ENCODE measurements at regions not wholly inside any gene's neighbourhood (a gene's known extent, or its start where the extent isn't known, plus 50 kb on each side); places are given as distances from the start of the nearest gene placed in this dataset.
A peak's percentile ranks its signal among the peaks of the same experiment; 100 is the strongest.
"Not testable (repeated sequence)": the region's sequence is repeated elsewhere in the genome, so short reads cannot be mapped to it uniquely, and the experiment has no call there.

DNA sequence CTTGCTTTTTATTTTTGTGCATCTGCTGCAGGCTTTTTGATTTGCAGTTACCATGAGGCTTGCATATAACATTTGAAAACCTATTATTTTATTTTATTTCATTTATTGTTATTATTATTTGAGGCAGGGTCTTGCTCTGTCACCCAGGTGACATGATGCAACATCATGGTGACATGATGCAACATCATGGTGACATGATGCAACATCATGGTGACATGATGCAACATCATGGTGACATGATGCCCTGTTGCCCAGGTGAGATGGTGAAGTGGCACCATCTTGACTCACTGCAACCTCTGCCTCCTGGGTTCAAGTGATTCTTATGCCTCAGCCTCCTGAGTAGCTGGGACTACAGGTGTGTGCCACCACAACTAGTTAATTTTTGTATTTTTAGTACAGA, 244.5 kb upstream of the CTBP2 start:
- not testable (repeated sequence) for DNase-seq (ENCODE audit: low read depth in 2 of 2)

DNA sequence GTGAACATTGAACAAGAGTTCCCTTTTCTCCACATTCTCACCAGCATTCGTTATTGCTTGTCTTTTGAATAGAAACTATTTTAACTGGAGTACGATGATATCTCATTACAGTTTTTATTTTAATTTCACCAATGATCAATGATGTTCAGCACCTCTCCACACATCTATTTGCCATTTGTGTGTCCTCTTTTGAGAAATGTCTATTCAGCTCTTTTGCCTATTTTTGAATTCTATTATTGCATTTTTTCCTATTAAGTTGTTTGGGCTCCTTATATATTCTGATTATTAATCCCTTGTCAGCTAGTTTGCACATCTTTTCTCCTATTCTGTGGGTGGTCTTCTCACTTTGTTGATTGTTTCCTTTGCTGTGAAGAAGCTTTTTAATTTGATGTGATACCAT, 241.1 kb upstream of the CTBP2 start:
- no peak for DNase-seq (ENCODE audit: low read depth in 2 of 2)

DNA sequence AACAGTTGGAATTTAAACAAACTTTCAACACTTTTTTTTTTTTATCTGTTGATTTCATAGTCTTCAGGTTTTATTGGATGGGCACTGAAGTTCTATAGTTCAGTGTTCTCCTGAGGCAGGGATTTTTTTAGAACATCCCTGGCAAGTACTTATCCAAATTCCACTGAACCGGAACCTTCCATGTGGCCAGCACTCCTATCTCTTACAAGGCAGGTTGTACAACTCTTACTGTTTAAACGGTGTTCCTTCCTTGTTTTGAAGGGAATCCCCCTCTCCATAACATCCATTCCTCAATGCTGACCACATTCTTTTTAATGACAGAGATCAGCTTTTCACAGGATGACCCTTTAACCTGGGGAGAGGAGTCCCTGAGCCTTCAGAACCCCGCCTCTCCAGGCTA, 238.9 kb upstream of the CTBP2 start:
- DNase-seq (ENCODE audit: low read depth in 2 of 2), result no peak

DNA sequence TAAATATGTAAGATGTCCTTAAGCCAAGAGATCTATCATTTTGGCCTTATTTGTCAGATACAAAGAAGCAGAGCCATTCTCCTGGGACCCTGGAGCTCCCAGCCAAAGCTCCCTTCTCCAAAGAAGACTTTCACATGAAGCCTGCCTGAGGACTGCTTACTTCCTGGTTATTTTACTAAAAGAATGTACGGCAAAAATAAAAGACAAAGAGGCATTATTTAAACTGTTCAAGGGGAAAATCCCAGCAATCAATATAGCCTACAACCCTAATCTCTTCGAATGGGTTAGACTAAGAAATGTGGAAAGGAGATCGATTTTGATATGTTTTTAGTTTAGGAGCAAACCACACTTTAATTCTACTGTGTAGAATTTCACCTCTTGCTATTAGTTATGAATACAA, 237.9 kb upstream of the CTBP2 start:
- DNase-seq (ENCODE audit: low read depth in 2 of 2), result no peak

DNA sequence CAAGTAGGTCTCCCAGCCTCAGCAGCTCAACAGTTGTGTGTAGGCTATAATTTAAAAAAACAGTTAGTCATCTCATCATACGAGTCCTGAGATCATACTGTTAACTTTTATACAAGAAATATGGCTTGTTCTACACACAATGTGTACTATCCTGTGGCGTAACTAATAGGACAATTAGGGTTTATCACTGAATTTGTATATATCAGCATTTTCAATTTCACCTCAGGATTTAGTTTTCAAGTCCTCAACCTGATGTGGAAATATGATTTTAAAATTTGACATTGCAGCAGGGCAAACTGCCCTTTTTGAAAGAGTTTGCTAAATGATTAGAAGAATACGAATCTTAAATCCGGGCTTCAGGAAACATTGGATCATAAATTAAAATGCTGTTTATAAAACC, 237.2 kb upstream of the CTBP2 start:
- DNase-seq (ENCODE audit: low read depth in 2 of 2), result no peak

DNA sequence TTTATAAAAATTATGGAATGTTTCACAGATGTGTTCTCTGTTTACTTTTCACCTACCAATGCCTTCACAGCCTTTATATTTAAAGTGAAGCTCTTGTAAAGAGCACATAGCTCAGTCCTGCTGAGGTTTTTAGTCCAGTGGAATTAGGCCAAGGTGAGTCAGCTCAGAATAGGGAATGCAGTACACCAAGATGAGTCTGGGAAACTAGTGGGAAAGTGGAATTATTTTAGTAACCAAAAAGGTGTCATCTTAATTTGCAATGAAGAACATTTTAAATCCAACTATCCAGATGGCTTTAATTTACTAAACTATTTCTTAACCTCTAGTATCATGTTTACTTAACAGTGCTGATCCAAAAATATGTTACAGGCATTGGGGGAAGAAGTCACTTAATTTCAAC, 236.3 kb upstream of the CTBP2 start:
- DNase-seq (ENCODE audit: low read depth in 2 of 2), result no peak

DNA sequence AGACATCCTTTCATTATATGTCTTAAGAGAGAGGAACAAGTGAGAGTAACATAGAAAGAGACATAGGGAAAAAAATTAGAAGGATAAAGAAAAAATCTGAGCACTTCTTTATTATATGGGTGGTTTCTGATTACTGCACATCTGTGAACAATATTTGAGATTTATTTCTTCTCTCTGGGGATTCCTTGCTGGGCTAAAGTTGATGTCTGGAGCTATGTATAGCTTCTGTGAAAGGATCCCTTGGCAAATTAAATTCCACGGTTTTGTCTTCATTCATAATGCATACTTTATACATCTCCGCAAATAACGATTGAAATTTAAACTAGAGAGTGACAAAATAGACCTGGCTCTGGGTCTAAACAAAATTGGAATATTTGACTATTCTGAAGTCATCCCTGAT, 232.2 kb upstream of the CTBP2 start:
- no peak for DNase-seq (ENCODE audit: low read depth in 2 of 2)

DNA sequence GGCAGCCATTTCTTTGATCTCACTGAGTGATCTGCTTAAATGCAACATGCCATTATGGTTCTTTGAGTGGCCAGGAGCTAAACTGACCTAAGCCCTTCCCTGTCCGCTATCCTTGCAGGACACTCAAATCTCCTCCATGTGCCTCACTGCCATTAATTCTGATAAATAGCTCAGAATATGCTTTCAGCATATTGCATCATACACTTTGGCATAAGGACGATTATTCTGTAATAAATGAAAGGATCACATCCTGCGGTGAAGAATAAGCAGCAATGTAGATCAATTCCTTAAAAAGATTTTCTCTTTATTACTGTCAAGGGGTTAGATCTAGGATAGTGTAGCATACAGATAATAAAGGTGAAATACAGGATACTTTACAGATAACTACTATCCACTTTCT, 231.8 kb upstream of the CTBP2 start:
- no peak for DNase-seq (ENCODE audit: low read depth in 2 of 2)

DNA sequence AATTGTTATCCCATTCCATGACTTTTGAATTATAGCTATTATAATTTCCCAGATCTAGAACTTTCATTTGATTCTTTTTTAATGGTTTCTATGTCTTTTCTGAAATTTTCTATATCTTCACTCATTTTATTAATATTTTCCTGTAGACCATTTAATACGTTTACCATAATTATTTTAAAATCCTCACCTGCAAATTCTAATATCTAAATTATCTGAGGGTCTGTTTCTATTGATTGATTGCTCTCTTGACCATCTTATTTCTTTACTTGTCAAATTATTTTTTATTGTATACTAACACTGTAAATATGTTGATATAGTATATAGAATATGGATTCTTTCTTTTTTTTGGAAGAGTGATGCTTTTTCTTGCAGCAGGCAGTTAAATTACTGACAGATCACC, 229.3 kb upstream of the CTBP2 start:
- DNase-seq (ENCODE audit: low read depth in 2 of 2), result no peak

DNA sequence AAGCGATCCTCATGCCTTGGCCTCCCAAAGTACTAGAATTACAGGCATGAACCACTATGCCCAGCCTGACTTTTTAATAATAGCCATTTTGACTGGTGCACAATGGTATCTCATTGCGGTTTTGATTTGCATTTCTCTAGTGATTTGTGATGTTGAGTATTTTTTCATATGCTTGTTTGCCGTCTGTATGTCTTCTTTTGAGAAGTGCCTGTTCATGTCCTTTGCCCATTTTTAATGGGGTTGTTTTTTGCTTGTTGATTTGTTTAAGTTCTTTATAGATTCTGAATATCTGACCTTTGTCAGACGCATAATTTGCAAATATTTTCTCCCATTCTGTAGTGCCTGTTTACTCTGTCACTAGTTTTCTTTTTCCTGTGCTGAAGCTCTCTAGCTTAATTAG, 219.2 kb upstream of the CTBP2 start:
- no peak for DNase-seq (ENCODE audit: low read depth in 2 of 2)

DNA sequence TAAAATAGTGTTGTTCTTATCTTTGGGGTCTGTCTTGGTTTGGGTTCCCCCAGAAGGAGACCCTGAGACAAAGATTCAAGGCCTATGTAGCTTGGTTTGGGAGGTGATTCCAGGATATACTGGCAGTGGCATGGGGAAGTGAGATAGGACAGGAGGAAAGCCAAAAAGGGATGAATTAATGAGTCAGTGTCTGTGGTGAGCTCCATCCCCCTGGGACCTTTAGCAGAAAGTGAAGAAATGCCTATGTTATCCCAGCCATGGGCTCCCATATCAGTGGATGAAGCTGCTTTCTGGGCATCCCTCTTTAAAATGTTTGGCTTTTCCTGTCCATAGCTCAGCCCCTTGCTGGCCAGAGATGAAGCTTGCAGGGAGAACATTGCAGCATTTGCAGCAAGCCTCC, 217.0 kb upstream of the CTBP2 start:
- no peak for DNase-seq (ENCODE audit: low read depth in 2 of 2)

DNA sequence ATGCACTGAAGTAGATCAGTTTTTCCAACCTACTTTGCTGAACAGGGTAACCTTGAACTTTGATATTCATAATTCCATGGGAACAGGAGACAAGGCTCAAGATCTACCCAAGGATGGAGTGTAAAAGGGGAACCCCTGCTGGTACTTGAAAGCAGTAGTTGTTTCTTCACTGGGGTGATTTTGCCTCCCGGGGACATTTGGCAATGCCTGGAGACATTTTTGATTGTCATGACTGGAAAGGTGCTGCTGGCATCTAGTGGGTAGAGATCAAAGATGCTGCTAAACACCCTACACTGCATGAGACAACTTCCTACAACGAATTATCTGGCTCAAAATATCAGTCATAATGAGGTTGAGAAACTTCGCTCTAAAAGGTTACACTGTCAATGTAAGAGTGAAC, 214.8 kb upstream of the CTBP2 start:
- no peak for DNase-seq (ENCODE audit: low read depth in 2 of 2)

DNA sequence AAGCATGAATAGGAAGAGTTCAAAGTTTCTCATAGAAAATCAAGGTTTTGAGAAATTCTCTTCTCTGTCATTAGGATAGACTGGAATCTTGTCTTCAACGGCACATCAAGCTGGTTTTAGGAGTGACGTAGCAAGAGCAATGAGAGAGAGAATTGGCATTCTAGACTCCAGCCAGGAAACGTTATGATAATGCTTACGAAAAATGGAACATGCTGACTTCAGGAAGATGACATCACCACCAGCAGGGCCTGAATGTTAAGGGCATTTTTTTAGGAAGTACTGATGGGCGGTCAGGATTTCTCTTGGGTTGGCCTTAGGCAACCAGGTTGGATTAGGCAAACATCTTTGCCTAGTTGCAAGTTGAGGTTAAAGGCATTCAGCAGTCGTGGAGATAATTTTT, 213.2 kb upstream of the CTBP2 start:
- no peak for DNase-seq (ENCODE audit: low read depth in 2 of 2)

DNA sequence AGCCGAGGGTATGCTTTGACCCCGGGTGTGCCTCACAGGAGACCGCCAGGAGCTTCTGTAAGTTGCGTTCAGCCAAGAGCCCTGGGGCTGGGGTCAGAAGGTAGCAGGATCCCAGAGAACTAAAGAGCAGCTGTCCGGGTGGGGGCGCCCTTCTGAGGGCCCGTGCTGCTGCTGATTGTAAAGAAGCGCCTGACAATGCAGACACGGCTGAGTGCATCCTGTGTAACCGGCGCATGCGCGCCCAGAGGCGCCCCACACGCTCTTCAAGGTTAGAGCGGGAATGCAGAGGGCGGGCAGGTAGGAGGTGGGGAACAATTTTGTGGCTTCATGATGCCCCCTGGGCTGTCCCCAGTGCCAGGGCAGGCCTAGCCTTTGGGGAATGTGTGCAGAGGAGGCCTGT, 210.2 kb upstream of the CTBP2 start:
- no peak for DNase-seq (ENCODE audit: low read depth in 2 of 2)

DNA sequence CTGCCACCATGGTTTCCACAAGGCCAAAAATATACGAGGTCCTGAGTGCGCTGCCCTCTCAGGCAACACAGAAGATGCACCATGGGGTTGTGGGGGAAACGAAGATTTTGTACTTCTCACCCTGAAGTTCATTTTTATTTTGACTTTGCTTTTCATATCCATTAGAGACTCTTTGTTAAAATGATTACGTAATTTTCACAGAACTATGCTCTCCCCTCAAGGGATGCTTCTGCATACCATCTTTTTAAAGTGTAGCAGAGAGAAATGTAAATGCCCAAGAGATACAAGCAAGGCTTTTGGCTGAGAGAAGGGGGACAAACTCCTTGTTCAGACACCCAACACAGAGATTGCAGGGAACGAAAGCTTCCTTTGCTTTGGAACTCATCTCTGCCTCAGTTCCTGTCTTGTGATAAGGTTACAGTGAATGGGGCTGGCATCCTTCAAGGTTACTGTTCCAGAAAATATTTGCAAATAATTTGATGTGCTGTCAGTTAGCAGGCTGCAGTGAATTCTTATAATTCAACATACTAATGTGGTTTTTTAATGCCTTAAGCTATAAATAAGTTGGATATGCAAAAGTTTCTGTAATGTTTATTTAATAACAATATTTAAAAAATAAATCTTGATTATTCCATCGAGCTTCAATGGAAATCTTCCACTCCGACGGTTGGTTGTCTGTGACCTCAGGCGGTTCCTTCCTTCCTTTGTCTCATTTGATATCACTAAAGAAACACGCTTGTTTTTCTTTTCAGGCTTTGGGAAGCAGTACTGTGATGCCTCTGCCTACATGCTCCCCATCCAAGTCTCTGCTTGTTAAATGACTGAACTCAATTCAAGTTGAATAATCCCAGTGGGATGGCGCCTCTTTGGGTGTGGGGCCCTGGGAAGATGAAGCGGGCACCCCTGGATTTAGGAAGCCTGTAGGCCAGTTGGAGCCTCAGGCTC, 209.3 kb upstream of the CTBP2 start:
- DNase-seq (ENCODE audit: low read depth in 2 of 2), result peak in 1 of 2 donors; percentile 21

DNA sequence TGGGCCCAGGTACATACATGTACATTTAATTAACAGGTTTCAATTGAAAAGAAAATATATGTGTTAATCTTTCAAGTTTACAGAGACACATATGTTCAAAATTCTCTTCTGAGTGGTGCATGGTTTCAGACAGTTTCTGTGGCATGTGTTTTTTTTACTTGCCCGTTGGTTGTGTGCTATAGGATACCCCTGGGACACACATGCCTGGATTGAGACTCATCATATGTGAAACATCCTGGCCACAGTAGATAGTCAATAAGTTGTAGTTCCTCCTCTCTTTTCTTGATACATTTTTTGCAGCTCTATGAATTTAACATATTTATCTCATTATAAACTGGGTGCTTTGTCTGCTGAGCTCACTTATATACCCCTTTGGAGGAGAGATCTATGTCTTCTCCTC, 207.8 kb upstream of the CTBP2 start:
- DNase-seq (ENCODE audit: low read depth in 2 of 2), result no peak

DNA sequence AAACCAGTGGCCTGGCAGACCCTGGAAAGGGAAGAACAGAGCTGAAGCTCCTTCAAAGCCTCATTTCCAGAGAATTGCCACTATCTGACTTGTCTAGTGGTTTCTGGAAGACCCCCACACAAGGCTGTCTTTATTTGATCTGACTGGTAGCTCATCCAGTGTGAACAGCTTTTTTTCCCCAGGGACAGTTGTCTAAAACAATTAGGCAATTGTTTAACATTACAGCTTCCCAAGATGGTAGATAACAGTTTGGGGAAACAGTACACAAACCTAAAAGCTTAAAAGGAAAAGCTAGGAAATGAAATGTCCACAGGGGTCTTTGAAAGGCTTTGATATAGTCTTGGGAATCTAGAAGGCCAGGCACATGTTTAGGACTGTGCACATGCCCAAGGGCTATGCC, 203.4 kb upstream of the CTBP2 start:
- DNase-seq (ENCODE audit: low read depth in 2 of 2), result no peak

DNA sequence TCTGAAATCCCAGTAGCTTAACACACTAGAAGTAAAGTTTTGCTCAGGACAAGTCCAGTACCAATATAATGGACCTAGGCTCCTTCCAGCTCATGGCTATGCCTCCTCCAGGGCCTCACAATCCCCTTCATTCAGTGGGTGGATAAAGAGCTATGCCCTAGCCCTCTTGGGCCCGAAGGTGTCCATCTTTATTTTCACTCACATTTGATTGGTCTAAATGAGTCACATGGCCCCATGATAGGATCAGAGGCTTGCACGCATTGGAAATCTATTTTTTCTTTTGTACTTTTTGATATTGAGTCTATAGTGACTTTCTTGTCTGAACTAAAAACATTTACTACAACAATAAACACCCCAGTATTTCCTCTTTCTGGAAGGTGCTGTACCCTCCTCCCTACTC, 202.6 kb upstream of the CTBP2 start:
- DNase-seq (ENCODE audit: low read depth in 2 of 2), result no peak

DNA sequence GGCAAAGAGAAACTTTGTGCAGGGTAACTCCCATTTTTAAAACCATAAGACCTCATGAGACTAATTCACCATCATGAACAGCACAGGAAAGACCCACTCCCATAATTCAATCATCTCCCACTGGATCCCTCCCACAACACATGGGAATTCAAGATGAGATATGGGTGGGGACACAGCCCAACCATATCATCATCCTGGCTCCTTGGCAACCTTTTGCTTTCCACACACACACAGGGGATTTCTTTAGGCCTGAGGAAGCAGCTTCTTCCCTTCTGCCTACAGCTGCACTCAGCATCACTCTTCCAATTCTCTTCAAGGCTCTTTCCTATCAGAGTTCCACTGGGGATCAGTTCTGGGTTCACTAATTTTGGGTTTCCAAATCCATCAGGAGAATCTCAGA, 199.0 kb upstream of the CTBP2 start:
- no peak for DNase-seq (ENCODE audit: low read depth in 2 of 2)

DNA sequence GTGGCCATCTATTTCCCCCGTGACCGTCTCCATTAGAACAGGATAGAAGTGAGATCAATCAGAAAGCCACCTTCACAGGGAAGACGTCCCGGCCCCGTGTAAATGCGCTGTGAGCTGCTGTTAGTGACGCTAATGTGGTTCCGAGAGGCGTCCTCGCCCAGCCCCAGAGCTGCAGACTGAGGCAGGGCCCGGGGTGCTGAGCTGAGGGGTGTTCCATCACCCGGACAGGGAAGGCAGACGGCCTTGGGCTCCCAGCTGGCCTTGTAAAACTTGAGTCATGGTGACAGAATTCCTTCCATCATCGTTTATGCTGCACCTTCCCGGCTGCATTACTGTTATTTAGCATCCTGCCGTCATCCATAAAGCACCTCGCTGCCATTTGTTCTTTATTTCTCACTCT, 195.3 kb upstream of the CTBP2 start:
- no peak for DNase-seq (ENCODE audit: low read depth in 2 of 2)

DNA sequence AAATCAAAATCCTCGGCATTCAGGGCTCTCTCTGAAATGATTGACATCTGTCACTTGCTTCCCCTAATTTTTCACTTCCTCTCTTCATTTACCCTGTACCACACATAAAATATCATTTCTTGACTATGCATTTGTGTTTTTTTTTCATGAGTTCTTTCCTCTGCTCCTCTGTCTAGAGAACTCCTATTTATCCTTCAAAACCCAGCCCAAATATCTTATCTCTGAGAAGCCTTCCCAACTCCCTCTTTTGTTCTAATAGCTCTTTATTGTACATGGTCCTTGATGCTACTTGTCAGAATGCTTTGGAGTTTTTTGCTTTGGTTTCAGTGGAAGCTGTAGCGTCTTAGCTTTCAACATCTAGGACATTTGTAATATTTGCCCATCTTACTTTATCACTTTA, 190.2 kb upstream of the CTBP2 start:
- DNase-seq (ENCODE audit: low read depth in 2 of 2), result no peak

DNA sequence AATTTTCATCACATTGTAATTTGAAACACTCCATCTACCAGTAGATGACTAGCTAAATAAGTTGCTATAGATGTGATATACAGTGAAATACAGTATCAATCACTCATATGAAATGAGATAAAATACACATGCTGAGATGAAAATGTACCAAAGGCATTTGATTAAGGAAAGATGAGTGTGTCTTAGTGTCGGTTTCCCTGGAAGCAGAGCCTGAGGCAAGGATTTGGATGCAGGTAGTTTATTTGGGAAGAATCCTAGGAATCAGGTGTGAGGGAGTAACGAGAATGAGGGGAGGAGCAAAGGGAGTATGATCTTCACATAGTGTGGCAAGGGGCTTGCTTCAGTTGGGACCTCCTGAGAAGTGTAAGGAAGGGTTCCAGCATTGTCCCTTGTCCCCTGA, 188.2 kb upstream of the CTBP2 start:
- DNase-seq (ENCODE audit: low read depth in 2 of 2), result no peak

DNA sequence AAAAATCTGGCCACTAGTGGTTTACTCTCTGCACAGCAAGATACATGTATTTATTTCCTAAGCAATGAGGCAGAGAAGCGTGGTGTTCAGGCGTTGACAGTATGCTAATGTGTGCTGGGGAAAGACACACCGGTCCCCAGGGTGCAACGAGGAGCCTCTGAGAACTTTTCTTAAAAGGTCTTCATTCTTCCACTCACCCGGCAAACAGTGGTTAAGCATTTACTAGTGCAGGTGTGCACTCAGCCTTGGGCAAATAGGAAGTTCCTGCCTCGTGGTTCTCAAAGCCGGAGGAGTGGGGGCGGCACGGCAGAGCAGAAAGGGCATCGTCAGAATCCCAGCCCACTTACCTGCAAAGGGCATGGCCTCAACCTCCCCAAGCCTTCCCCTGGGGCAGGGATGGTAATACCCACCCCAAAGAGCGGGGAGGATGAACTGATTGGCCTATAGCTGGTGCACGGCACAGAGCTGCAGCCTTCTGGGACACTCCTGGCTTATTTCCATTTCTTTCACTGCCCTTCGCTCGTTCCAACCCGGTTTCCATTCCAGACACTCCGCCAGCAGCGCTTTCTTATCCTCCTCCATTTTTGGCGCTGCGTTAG, 184.3 kb upstream of the CTBP2 start:
- DNase-seq (ENCODE audit: low read depth in 2 of 2), result no peak

Data from dermis microvascular lymphatic vessel endothelial cell (primary cell).